ENCODE measurements at regions not wholly inside any gene's neighbourhood (a gene's known extent, or its start where the extent isn't known, plus 50 kb on each side); places are given as distances from the start of the nearest gene placed in this dataset.
"Not testable (repeated sequence)": the region's sequence is repeated elsewhere in the genome, so short reads cannot be mapped to it uniquely, and the experiment has no call there.

DNA sequence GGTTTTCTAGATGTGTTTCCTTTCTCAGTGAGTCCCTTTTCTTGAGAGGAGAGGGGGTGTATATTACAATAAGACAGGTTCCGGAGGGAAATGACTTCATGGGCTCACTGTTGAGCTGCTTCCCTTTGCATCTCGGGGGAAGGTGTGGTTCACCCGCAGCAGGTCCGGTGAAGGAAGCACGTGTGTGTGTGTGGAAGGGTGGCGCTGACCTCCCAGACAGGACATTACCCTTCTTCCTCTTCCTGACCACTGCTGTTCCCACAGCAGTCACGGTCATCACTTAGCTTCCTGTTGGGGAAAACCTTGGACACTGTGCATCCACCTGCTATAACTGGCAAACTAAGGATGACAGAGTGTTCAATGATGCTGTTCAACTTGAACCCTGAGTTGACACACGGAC is 83.6 kb downstream of the PLEKHG1 start:
- DNase-seq (ENCODE audit: low spot score), result no peak

DNA sequence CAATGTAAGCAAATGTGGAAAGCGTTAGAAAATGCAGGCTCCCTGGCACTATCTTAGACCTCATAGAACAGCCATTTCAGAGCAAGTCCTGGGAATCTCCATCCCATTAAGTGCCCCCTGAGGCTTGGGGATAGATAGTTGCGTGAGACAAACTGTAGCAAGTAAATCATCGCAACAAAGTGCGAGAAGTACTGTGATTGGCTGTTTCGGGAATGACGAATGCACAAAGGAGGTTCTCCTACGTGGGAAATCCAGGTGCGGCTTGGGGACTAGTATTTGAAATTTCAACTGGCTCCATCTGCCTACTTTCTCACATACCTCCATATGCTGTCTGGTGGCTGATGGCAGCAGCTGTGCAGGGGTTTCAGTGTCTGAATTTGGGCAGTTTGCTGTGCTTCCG is 84.5 kb downstream of the PLEKHG1 start:
- no peak for DNase-seq (ENCODE audit: low spot score)

DNA sequence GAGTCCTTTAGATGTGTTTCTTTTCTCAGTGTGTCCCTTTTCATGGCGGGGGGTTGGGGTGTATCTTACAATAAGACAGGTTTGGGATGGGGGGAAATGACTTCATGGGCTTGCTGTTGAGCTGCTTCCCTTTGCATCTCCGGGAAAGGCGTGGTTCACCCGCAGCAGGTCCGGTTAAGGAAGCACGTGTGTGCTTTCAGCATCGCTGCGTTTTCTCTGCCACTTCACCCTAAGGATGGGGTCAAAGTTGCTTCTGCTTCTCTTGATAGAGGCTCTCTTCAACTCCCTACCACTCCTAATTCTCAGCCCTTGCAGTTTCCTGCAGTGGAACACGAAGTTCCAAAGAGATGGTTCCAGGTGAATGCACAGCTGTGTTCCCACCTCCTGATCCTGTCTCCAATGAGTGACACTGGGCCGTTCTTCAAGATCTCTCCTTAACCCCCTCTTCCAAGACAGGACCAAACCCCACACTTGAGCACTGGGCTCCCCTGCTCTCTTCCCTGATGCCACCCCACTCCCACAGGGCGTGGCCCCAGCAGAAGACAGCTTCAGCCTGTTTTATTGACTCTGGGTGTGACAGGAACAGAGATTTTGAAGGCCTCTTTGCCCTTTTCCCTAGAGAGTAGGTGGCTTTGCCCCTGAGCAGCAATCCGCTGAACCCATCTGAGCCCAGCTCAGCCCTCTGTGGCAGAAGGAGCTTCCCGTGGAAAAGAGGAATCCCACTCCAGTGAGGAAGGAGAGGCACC is 85.2 kb downstream of the PLEKHG1 start:
- no peak for DNase-seq (ENCODE audit: low spot score)

DNA sequence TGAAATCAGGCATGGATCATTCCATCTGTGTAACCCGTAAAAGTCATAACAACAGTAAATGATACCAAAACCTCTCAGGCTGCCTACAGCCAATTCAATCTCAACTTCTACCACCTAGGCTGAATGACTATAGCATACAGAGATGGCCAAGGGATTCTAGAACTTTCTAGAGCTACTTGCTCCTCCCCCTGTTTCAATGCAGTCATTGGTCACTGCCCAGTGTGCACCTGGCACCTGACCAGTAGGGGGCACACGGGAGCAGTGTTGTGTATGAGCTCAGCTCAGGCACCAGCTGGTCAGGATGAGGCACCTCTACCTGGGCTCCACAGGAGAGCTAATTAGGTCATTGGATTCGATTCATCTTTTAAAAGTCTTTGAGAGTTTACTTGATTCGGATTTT is 86.2 kb downstream of the PLEKHG1 start:
- peak; percentile 64 for DNase-seq (ENCODE audit: low spot score)

DNA sequence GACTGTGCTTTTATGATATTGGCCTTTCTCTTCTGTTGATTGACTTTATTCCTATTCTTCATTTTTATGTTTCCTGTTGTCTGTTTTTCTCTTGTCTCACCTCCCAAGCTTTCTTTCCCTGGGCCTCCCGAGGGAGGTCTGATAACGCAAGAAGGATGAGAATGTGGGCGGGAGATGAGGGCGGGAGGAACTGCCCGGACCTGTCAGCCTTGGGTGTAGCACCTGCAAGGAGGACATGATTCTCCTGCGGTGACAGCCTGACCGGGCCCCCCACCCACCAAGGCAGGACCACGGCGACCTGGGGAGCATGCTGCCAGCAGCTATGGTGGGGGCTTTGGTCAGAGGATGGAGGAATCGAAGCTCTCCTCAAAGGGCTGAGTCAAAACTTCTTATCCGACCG is 86.9 kb downstream of the PLEKHG1 start:
- no peak for DNase-seq (ENCODE audit: low spot score)

DNA sequence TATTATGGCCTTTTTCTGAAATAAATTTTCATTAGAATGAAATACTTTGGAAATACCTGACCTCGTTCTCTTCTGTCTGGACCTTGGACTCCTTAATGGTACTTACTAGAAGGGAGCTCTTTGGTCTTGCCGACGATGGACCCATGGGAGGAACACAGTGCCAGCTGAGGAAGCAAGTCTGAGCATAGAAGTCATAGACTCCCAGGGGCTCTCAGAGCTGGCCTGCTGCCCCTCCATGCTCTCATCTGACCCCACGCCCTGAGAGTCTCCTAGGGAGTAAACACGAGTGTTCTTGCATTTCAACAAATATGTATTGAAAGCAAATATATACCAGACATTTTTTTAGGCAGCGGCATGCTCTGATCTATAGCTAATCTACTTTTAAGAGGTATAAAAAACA is 87.8 kb downstream of the PLEKHG1 start:
- DNase-seq (ENCODE audit: low spot score), result peak; percentile 47

DNA sequence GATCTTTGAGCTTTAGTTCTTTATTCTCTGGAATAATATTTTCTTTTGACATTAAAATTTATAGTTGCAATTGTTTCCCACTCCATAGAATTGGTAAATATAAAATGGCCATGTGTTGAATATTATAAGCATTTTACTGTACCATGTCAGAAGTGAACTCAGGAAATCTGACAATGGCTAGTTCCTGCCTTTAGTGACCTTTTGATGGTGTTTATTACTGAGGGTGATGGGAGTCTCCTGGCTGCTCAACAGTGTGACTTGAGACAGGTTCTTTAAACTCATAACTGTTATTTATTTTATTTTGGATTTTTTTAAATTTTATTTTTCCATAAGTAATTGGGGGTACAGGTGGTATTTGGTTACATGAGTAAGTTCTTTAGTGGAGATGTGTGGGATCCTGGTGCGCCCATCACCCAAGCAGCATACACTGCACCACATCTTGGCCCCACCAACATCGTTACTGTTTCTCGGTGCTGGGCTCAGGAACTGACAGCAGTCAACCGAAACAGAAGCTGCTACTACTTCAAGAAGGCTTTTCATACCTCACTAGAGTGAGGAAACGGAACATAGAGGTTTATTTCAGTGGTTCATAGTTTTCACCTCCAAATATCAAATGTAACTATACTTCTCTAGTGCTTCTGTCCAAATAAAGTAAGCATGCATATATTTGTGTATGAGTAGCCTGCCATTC is 90.4 kb downstream of the PLEKHG1 start:
- DNase-seq (ENCODE audit: low spot score), result no peak

DNA sequence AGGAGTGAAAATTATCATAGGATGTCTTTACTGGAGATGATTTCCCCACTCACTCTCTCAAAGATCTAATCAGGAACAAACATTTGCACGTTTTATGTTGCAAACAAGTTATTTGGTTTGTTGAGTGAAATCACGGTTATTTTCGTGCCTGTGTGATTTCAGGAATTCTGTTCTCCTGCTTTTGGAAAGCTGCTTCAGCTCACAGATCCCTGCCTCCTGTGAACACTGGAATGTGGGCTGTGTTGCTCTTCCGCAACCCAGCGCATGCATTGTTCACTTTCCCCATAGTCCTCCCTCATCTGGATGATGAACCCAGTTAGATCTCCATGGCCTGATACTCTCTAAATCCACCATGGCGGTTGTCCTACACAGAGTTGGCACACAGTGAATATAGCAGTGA is 91.0 kb downstream of the PLEKHG1 start:
- DNase-seq (ENCODE audit: low spot score), result no peak

DNA sequence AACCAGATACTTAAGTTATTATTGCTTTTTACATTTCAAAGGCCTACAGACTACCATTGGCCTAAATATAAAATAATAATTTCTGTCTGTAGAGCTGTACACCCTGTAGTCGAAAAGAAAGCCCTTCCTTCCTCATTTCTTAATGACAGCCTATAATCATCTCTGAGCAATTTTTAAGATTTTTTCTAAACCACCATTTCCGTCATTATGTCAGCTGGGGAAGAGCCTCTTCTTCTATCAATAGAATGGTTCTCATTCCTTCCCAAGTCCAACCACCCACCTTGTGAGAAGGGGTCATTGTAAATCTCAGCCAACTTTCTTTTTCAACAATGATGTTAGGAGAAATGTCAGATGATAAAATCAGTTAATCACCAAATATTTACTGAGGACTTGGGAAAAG is 91.8 kb downstream of the PLEKHG1 start:
- DNase-seq (ENCODE audit: low spot score), result no peak

DNA sequence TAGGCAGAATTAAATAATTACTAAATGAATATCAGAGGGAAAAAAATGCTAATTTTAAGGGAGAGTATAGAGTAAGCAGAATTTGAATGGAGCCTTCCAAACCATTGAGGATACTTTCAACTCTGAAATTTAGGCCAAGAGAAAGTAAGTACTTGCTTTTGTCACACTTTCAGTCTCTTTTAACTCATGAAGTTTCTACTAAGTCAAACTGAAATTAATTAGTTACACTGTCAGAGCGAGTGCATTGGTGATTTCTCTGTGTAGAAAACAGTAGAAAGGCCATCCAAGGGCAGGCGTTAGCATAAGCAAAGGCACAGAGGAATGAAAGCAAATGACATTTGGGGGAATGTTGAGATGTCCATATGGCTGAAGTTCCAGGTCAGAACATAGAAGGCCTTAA is 92.9 kb downstream of the PLEKHG1 start:
- DNase-seq (ENCODE audit: low spot score), result no peak

DNA sequence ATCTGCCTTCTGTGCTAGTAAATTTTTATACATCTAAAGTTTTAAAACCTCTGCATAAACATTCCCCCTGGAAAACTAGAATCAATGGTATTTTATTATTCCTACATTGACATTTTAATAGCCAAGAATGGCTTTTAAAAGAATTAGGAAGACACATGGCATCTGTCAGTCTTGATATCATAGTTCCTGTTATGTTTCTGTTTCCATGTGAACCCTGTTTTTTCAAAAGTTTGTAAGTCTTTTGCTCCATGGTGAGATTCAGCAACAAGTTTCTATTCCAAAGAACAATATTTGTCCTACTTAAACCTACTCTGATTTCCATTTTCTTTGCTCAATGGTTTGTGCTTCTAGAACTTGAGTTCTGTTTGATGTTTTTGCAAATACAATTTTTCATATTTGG is 95.2 kb downstream of the PLEKHG1 start:
- no peak for DNase-seq (ENCODE audit: low spot score)

DNA sequence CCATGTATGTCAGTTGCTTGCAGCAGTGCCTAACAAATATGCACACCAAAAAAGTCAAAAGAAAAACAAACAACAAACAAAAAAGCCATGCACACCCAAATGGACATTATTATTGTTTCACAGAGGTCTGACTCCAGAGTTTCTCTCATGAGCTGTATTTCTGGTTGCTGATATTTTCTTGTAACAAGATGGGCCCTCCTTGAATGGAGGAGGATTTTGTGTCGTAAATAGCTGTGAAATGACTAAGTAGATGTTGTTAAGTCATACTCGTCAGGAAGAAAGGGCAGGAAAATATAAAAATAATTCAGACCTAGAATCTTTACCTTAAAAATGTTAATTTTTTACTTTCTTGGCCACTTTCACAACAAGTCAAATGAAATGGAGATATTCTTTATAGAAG is 96.0 kb downstream of the PLEKHG1 start:
- DNase-seq (ENCODE audit: low spot score), result no peak

DNA sequence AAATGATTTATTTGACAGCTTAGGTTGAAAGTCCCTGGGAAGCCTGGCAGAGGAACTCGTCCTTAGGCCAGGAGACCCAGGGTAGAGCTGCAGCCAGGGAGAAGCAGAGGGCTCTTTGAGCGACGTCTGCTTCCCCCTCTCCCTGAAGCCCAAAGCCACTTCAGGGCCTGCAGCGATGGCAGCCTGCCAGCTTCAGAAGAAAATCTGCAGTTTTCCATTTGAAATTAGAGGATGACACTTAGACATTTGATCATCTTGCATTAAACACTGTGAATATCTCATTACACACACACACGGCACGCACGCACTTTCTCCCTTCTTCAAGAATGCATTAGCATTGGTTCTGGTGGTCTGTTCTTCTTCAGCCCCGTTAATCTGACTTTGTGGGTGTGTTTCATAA is 96.5 kb downstream of the PLEKHG1 start:
- no peak for DNase-seq (ENCODE audit: low spot score)

DNA sequence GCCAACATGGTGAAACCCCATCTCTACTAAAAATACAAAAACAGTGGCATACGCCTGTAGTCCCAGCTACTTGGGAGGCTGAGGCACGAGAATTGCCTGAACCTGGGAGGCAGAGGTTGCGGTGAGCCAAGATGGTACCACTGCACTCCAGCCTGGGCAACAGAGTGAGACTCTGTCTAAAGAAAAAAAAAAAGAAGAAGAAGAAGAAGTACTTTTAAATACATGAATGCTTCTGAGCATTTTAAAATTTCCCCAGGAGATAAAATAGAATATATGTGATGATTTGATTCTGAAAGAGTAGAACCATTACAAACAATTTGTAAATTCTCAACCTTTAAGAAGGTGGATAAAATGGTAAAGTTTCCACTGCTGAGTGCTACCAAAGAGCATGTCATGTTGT is 97.2 kb downstream of the PLEKHG1 start:
- not testable (repeated sequence) for DNase-seq (ENCODE audit: low spot score)

DNA sequence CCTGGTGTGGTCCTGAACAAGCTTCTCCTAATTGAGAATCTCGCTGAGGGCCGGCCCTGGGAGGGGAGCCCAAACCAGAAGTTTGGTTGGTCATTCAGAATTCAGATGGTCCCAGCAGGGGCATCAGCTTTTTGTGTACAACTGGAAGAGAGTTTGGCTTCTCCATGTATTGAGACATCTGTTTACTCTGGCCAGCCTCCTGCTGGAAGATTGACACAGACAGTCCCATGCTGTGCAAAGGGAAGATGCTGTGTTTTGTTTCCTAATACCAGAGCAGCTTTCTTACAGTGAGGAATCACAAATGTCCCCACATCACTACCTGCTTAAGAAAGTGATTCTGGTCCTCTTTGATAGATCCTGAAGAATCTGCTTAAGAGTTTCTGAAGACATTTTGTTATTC is 97.8 kb downstream of the PLEKHG1 start:
- DNase-seq (ENCODE audit: low spot score), result peak; percentile 67

DNA sequence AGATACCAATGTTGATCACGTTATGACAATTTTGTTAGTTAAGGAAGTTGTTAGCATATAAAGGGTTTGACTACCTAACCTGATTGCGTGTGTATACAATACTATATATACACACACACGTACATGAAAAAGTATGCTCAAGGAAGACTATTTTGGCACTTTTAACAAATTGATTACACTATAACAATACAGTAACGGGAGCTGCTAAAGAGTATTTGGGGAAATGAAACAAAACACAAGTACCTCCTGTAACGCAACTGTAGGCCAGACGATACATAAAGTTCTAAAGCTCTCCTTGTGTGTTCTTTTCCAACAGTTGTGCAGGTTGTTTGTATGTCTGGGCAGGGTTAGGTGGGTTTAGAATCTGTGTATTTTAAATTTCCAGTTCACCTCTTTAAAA is 98.7 kb downstream of the PLEKHG1 start:
- DNase-seq (ENCODE audit: low spot score), result no peak

DNA sequence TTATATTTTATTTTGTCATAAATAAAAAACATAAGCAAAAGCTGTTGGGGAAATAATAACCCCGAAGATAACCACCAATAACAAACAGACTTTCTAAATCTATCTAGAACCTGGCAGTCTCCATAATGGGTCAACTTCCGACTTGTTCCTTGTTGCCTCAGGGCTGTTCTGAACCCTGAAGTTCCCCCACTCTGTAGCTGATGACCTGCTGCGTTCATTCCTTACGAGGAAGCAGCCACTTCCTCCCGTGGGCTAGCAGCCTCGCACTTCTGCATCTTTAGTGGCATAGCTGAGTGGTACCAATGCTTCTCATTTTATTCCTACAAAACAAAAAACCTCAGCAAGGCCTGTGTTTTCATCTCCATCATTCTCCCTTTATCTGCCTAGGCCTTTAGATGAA is 103.0 kb downstream of the PLEKHG1 start:
- no peak for DNase-seq (ENCODE audit: low spot score)

DNA sequence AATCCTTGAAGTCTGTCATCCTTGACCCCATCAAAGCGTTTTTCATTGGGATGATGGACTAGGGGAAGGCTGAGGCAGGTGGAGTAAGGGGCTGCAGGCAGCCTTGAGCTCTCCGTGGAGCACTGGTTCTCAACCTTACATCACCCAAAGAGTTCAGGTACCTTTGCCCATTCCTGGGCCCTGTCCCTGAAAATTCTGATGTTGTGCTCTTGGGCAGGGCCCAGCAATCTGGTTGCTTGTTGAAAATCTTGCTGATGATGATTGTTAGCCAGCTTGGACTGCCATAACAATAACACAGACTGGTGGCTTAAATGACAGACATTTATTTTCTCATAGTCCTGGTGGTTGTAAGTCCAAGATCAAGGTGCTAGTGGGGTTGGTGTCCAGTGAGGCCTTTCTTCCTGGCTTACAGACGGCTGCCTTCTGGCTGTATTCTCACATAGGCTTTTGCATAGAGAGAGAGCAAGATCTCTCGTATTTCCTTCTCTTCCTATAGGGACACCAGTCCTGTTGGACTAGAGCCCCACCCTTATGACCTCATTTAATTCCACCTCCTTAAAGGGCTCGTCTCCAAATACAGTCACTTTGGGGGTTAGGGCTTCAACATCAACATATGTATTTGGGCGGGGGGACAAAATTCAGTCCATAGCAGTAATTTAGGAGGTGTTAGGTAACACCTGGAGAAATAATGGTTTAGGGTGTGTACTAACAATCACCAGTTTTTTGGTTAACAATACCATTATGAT is 104.9 kb downstream of the PLEKHG1 start:
- no peak for DNase-seq (ENCODE audit: low spot score)

DNA sequence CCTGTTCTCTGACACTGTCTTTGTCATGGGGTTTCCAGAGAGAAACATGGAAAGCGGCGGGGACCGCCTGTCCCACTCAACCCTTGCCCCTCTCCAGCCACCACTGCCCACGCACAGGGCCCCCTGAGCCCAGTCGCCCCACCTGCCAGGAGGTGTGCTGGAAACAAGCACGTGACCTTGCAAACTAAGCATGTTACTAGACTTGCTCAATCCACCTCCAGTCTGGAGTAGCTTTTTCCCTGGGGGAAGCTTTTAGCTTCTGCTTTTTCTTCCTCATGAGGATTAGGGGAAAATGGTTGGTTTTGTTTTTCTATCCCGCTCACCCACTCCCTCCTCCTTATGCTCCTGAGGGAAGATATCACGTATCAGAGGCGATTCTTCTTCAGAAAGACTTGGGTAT is 105.7 kb downstream of the PLEKHG1 start:
- DNase-seq (ENCODE audit: low spot score), result no peak

DNA sequence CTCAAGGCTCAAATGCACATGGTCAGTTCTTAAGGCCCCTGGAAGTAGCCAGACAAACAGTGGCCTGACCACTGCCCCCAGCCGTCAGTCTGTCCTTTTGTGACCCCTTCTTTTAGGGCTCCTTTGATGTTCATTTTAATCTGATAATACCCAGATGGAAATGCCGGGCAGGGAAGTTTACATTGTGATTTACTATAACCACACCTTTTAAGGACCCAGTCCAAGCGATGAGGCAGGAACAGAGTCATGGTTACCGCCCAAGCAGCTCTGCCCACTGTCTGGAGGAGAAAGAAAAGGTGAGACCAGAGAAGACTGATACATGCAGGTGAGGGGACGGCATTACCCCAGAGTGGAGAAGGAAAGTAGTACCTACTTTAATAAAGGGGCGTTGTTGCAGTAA is 110.6 kb downstream of the PLEKHG1 start:
- DNase-seq (ENCODE audit: low spot score), result no peak

DNA sequence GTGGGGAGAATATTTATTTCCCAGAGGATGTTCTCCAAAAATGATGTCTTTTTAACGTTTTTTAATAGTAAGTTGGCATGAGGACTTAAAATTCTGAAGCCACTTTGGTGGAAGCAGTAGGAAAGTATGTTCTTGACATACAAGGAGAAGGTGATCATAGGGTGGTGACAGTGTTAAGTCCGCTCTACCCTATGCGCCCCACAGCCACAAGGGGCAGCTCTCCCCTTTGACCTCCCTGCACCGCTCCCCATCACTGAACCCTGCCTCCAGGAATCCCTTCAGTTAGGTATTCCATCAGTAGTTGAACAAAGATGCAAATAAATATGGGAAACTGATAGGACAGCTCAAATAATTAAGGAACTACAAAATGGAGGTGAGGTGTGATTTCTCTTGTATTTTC is 111.4 kb downstream of the PLEKHG1 start:
- no peak for DNase-seq (ENCODE audit: low spot score)

DNA sequence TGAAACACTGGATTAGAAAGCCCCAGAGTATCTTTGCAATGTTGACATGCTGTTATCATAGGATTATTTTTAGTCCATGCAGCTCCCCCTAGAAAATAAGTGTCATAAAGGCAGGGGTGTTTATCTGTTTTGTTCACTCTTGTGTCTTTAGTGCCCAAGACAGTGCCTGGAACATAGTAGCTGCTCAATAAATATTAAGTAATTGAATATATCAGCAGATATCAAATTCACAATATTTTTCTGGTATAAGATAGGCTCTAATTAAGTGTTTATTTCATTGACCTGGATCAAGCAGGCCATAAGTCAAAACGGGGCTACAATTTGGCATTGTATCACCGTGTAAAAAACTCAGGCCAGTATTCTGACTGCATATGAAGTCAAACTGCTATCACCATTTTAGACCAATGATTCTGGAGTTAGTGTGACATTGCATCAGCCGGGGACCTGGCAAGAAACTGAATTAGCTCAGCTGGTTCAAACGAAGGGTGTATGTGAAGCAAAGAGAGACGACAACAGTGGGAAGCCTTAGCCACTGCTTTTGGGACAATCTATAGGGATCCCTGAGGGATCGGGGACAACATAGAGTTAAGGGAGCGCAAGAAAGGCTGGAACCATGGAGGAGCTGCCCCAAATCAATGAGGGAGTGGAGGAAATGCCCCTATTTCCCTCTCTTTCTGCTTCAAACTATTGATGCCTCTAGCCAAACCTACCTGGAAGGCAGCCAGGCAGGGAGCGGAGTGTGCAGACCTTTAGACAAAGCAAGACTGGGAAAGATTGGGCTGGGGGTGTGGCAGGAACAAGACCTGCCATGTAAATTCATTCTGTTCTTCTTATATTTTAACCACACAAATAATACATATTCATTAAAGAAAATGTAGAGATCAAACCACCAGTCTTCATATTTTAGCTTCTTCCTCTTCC is 112.2 kb downstream of the PLEKHG1 start:
- no peak for DNase-seq (ENCODE audit: low spot score)
